B cell (primary cell): ENCODE measurements at regions not wholly inside any gene's neighbourhood (a gene's known extent, or its start where the extent isn't known, plus 50 kb on each side); places are given as distances from the start of the nearest gene placed in this dataset.

ENCODE experiments used
- ATAC-seq: fragments of 200-7000 bp; cut with Tn5 transposase; one replicate; pipeline ENCODE4 v1.10.0; 2021; ENCODE audit warnings: low read depth, mild to moderate bottlenecking, moderate number of reproducible peaks, moderate library complexity
- CTCF ChIA-PET: fragments of 350-600 bp; sonication (Branson Sonifier 250); formaldehyde crosslinking; loops from one replicate; lab custom pipeline; 2021; ENCODE audit warnings: antibody characterized with exemption, inconsistent platforms; lab: Charles Lee
- POLR2A ChIA-PET: fragments of 350-600 bp; sonication (Branson Sonifier 250); formaldehyde crosslinking; loops from one replicate; lab custom pipeline; 2021; ENCODE audit warnings: antibody characterized with exemption; lab: Charles Lee
- DNase-seq: peaks from one replicate; pipeline ENCODE4 v3.0.0; 2013
- H2AFZ ChIP-seq: 2 replicates; pipeline ENCODE4 v1.6.1; 2012; ENCODE audit warnings: mild to moderate bottlenecking, low read depth, low read length; ENCODE audit not compliant: insufficient read depth, poor library complexity, severe bottlenecking
- H3K27ac ChIP-seq, 2 donors: 1 replicate in 1 of 2; 2 replicates in 1 of 2; pipeline ENCODE4 v1.5.1; 2012 to 2013; ENCODE audit warnings: low read length in 2 of 2, mild to moderate bottlenecking in 2 of 2, moderate library complexity in 1 of 2
- H3K27me3 ChIP-seq, 4 experiments: fragments of 200-600 bp in 1 of 4; sonication (generic) in 1 of 4; replicated peaks in 1 of 4; 1 replicate in 2 of 4; 2 replicates in 2 of 4; pipeline versions ENCODE4 v1.6.1 to v1.7.0; 2013 to 2016; ENCODE audit warnings: low read length in 3 of 4, mild to moderate bottlenecking in 2 of 4, mixed read lengths in 1 of 4, moderate library complexity in 1 of 4; ENCODE audit not compliant: insufficient read depth in 4 of 4, control insufficient read depth in 3 of 4; ENCODE audit errors: control extremely low read depth in 1 of 4
- H3K36me3 ChIP-seq, 2 experiments: replicated peaks in 1 of 2; 1 replicate in 1 of 2; 2 replicates in 1 of 2; pipeline versions ENCODE4 v1.6.1 to v1.7.1; 2013; ENCODE audit warnings: low read length in 1 of 2; ENCODE audit not compliant: insufficient read depth in 2 of 2, control insufficient read depth in 1 of 2; ENCODE audit errors: control extremely low read depth in 1 of 2, extremely low read depth in 1 of 2
- H3K4me1 ChIP-seq, 2 donors: fragments of 200-600 bp in 1 of 2; sonication (generic) in 1 of 2; 1 replicate in 1 of 2; 2 replicates in 1 of 2; pipeline versions ENCODE4 v1.5.1 to v1.6.1; 2013 to 2017; ENCODE audit warnings: low read length in 2 of 2; ENCODE audit not compliant: control insufficient read depth in 2 of 2, insufficient read depth in 2 of 2
- H3K4me2 ChIP-seq: replicated peaks from 2 replicates; pipeline ENCODE3; 2012; ENCODE audit warnings: mild to moderate bottlenecking, low read depth, low read length; ENCODE audit not compliant: poor library complexity, severe bottlenecking
- H3K4me3 ChIP-seq, 5 experiments: fragments of 200-600 bp in 1 of 5; sonication (generic) in 1 of 5; 1 replicate in 3 of 5; 2 replicates in 2 of 5; pipeline versions ENCODE4 v1.5.1 to v1.7.0; 2011 to 2016; ENCODE audit warnings: low read length in 4 of 5, mild to moderate bottlenecking in 4 of 5, low read depth in 2 of 5, control low read depth in 1 of 5, moderate library complexity in 1 of 5; ENCODE audit not compliant: insufficient read depth in 1 of 5; ENCODE audit errors: control extremely low read depth in 1 of 5, extremely low read depth in 1 of 5
- H3K79me2 ChIP-seq: fragments of 200-600 bp; sonication (generic); one replicate; pipeline ENCODE4 v1.6.0; 2016; ENCODE audit warnings: low read length; ENCODE audit not compliant: control insufficient read depth, insufficient read depth
- H3K9ac ChIP-seq: fragments of 200-600 bp; sonication (generic); 2 replicates; pipeline ENCODE4 v1.6.1; 2017; ENCODE audit warnings: mild to moderate bottlenecking, low read length, moderate library complexity
- H3K9me3 ChIP-seq, 3 donors: one replicate each; pipeline versions ENCODE4 v1.6.1 to v1.7.1; 2013; ENCODE audit warnings: low read length in 2 of 3; ENCODE audit not compliant: control insufficient read depth in 2 of 3, insufficient read depth in 1 of 3; ENCODE audit errors: control extremely low read depth in 1 of 3
- H4K20me1 ChIP-seq: 2 replicates; pipeline ENCODE4 v1.6.0; 2012; ENCODE audit warnings: mild to moderate bottlenecking, low read length; ENCODE audit not compliant: insufficient read depth, control insufficient read depth, poor library complexity, severe bottlenecking
- H3K27ac Mint-ChIP-seq: one replicate; pipeline ENCODE4 v1.8.0; 2021; ENCODE audit warnings: mixed read lengths
- H3K27me3 Mint-ChIP-seq: one replicate; pipeline ENCODE4 v1.8.0; 2021; ENCODE audit warnings: mixed read lengths
- H3K4me1 Mint-ChIP-seq: one replicate; pipeline ENCODE4 v1.8.0; 2021; ENCODE audit warnings: mixed read lengths
- H3K4me3 Mint-ChIP-seq: one replicate; pipeline ENCODE4 v1.8.0; 2021; ENCODE audit warnings: mixed read lengths
- H3K9me3 Mint-ChIP-seq: one replicate; pipeline ENCODE4 v1.8.0; 2022; ENCODE audit warnings: mixed read lengths; ENCODE audit not compliant: insufficient read depth
- EZH2 ChIP-seq: IDR thresholded peaks from 2 replicates; pipeline ENCODE4 v1.6.1; 2012; ENCODE audit warnings: borderline replicate concordance, low read depth, mild to moderate bottlenecking, moderate library complexity, low read length; ENCODE audit not compliant: insufficient read depth, poor library complexity, severe bottlenecking
- WGBS: methylation state at CpG from one replicate; pipeline ENCODE4 v1.1.5; 2013; ENCODE audit warnings: missing lambda C conversion rate; ENCODE audit not compliant: insufficient coverage; 5-methylcytosine and 5-hydroxymethylcytosine counted together
- intact Hi-C: fragments of 100-400 bp; cut with micrococcal nuclease; formaldehyde crosslinking; loops from one replicate; pipeline ENCODE4 v1.10.0; 2022
- TF ChIP-seq, protein P1 (sequence below): fragments of 200-600 bp; IDR thresholded peaks from one replicate; pipeline ENCODE4 v1.8.0; 2022; ENCODE audit warnings: antibody characterized with exemption, mild to moderate bottlenecking

DNA sequence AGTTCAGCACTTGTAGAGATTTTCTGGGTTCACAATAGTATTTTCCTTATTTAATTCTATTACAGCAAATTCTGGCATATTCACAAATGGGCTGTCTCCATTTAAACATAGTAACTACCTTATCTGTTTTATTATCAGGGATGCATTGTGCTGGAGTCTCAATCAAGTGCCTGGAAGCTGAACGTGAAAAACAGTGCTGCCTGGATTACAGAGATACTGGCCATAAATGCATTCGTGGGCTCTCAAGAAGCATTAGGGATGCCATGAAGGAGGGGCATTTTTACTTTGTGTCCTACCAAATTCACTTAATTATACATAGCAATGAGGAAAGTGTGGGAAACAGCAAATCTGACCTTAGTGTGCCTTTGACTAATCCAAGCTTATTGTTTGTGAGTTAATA, 184.6 kb downstream of the ABCC12 start:
- no peaks in the 10 kb centered on the region for H3K36me3 ChIP-seq
- no peak for ATAC-seq
- intact Hi-C loops, result no loop called here
- no peaks in the 10 kb centered on the region for H3K27me3 ChIP-seq
- no peak for DNase-seq
- TF ChIP-seq, protein P1, sequence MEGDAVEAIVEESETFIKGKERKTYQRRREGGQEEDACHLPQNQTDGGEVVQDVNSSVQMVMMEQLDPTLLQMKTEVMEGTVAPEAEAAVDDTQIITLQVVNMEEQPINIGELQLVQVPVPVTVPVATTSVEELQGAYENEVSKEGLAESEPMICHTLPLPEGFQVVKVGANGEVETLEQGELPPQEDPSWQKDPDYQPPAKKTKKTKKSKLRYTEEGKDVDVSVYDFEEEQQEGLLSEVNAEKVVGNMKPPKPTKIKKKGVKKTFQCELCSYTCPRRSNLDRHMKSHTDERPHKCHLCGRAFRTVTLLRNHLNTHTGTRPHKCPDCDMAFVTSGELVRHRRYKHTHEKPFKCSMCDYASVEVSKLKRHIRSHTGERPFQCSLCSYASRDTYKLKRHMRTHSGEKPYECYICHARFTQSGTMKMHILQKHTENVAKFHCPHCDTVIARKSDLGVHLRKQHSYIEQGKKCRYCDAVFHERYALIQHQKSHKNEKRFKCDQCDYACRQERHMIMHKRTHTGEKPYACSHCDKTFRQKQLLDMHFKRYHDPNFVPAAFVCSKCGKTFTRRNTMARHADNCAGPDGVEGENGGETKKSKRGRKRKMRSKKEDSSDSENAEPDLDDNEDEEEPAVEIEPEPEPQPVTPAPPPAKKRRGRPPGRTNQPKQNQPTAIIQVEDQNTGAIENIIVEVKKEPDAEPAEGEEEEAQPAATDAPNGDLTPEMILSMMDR, result no peak
- no peak for TF ChIP-seq EZH2
- H2AFZ ChIP-seq, result no peak overlapping the region
- peaks cover 6% of the 10 kb centered on the region for H3K27me3 Mint-ChIP-seq
- no peaks in the 10 kb centered on the region for H3K9me3 ChIP-seq
- no peak overlapping the region for H3K27ac Mint-ChIP-seq
- H3K27ac ChIP-seq, result no peak overlapping the region
- H3K9ac ChIP-seq, result no peak overlapping the region
- no peaks in the 10 kb centered on the region for H3K9me3 Mint-ChIP-seq
- H4K20me1 ChIP-seq, result no peaks in the 10 kb centered on the region
- ChIA-PET POLR2A (no interaction called here), CTCF (no interaction called here)
- no peak overlapping the region for H3K4me3 ChIP-seq
- no CpG with 5 or more reads among the region's 2 CpGs for WGBS
- no peaks in the 10 kb centered on the region for H3K4me1 ChIP-seq
- no peaks in the 10 kb centered on the region for H3K4me1 Mint-ChIP-seq
- no peak overlapping the region for H3K4me2 ChIP-seq
- no peak overlapping the region for H3K4me3 Mint-ChIP-seq
- no peaks in the 10 kb centered on the region for H3K79me2 ChIP-seq

DNA sequence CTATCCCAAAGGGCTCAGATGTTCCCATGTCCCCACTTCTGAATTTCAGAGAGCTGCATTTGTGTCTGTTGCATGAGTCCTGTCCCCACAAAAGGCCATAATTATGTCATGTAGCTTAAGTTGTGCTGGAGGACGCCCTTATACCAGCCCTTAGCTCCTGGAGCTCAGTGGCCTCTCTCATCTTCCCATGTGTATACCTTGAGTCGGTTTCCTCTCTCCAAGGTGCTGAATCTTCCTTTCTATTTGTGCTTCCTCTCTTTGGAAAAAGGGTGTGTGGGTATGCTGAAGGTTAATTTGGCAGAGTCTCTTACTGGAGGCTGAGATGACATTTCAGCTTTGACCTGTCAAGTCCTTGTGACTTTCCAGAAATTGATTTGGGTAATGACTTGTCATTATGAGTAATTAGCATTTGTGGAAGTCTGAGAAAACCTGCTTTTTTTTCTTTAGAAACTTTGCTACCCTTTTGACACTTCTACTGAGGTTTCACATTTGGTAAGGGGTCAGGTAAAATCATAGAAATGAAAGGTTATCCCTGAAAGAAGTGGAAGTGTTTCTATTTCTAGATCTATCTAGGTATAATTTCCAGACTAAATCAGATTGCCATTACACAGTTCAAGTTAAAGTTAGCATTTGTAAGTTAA, 185.4 kb downstream of the ABCC12 start:
- H3K4me2 ChIP-seq, result no peak overlapping the region
- H3K79me2 ChIP-seq, result no peaks in the 10 kb centered on the region
- H3K4me3 ChIP-seq, result no peak overlapping the region
- H3K27me3 Mint-ChIP-seq, result peaks cover 9% of the 10 kb centered on the region
- H3K9me3 Mint-ChIP-seq, result no peaks in the 10 kb centered on the region
- no peak for TF ChIP-seq EZH2
- TF ChIP-seq, protein P1, result no peak
- no peak overlapping the region for H2AFZ ChIP-seq
- no peaks in the 10 kb centered on the region for H3K9me3 ChIP-seq
- H3K4me3 Mint-ChIP-seq, result no peak overlapping the region
- CTCF ChIA-PET, result no interaction called here
- no peaks in the 10 kb centered on the region for H3K4me1 Mint-ChIP-seq
- H3K27me3 ChIP-seq, result no peaks in the 10 kb centered on the region
- DNase-seq (no peak), ATAC-seq (no peak)
- H3K27ac Mint-ChIP-seq, result no peak overlapping the region
- no peaks in the 10 kb centered on the region for H3K4me1 ChIP-seq
- no peak overlapping the region for H3K9ac ChIP-seq
- whole genome bisulfite sequencing, result no CpG with 5 or more reads among the region's 2 CpGs
- no peaks in the 10 kb centered on the region for H4K20me1 ChIP-seq
- intact Hi-C loops, result no loop called here
- no peaks in the 10 kb centered on the region for H3K36me3 ChIP-seq
- no peak overlapping the region for H3K27ac ChIP-seq
- POLR2A ChIA-PET, result no interaction called here
